GM12872 (cell line): ENCODE measurements at regions not wholly inside any gene's neighbourhood (a gene's known extent, or its start where the extent isn't known, plus 50 kb on each side); places are given as distances from the start of the nearest gene placed in this dataset.

Experiments
- CTCF ChIP-seq: IDR thresholded peaks from 3 replicates; pipeline ENCODE4 v1.5.1; 2011; ENCODE audit warnings: low read depth, mild to moderate bottlenecking, low read length, moderate library complexity; ENCODE audit not compliant: insufficient read depth

DNA sequence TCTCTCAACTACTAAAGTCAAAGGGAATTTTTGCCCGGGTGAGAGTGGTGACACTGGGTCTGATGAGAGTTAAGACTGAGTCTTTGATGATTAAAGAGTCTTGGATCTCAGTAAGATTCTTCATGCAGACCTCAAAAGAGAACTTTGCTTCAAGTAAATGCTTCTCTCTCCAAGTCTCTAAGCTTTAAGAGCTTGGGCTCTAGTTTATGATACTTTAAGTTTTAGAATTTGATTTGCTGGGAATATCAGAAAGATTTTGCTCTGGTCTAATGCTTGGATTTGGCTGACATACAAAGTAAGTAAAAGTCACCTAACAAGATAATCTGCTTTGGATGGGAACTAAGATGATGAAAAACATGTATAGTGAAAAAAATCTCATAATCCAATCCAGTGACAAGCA lies 566.3 kb downstream of the MAT2B start:
- TF ChIP-seq CTCF, result no peak

- no peak for TF ChIP-seq CTCF
Measured at GRCh38 chr5:164073081-164073480, 567.7 kb downstream of the MAT2B start.

DNA sequence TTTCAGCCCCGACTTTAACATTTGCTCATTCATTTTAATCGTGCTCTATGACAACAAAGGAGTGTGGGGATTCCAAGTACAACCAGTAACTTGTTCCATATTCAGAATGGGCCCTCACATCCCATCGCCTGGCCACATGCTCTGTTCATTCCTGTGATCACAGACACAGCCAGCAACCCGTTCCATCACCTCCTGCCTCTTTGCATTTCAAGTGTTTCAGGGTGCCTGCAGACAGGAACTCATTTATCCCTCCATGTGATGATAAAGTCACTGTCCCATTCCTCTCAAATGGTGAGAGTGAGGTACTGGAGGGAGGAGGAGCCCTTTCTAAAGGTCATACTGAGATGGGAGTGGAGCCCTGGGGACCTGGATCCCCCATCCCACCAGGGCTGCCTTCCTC lies 571.1 kb downstream of the MAT2B start:
- TF ChIP-seq CTCF, result no peak

DNA sequence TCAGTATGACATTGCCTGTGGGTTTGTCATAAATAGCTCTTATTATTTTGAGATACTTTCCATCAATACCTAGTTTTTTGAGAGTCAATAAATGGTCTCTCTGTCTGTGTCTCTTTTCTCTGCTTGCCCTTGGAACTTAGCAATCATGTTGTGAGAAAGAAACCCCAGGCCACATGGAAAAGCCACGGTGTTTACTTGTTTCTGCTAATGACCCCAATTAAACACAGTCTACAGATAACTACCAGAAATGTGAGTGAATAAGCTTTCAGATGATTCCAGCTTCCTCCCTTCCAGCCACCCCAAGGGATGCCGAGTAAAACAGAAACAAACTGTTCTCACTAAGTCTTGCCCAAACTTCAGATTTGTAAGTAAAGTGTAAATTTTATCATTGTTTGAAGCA lies 584.9 kb downstream of the MAT2B start:
- no peak for TF ChIP-seq CTCF

DNA sequence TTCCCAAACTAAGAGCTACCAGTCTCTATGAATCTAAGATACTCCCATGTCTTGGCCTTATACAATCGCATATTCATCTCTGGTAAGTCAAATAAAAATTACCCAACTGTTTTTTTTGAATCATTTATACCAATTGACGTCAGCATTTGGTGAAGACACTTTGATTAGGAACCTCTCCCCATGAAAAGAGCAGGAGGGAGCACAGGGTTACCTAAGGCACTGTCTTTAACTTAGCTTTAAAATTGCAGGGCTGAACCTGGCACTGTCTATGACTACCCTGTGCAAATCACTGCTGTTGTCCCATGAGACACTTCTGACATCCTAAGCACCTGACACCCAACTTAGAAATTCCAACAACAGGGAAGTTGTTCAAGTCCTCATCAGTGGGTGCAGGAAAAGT lies 586.4 kb downstream of the MAT2B start:
- no peak for TF ChIP-seq CTCF

DNA sequence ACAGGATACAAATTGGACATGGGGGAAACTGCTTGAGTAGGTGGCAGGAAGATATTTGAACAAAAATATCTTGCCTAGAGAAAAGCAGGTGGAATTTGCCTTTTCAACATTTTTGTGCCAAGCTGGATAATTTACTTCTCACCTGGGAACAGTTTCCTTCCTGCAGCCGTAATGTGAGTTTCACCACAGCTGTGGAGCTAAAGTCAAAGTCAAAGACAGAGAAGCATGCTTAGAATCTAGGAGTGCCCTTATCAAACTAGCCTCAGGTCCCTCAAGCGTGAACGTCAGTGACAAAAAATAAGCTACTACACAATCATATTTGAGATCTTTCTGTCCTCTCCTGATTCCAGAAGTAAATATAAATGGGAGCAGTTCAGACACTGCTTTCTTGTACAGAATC lies 588.9 kb downstream of the MAT2B start:
- TF ChIP-seq CTCF, result no peak

DNA sequence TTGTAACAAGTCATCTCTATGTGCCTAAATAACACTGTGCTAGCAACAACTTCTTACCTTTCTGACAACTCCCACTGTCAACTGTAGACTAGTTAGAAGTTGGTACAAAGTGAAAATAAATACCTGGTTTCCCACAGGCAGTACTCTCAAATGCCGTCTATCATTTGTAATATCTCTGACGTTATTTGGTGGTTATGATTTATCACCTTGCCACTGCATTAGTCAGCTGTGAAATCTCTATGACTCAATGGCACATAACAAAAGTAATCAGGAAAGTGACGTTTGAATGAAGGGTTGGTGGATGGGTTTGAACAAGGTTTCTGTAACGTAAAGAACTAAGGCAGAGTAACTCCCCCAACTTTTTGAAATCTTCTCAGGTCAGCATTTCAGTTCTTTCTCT lies 592.3 kb downstream of the MAT2B start:
- no peak for TF ChIP-seq CTCF

GRCh38 chr5:164098531-164098930 lies 593.1 kb downstream of the MAT2B start:
- no peak for TF ChIP-seq CTCF
